LoVo (cell line): ENCODE measurements at regions not wholly inside any gene's neighbourhood (a gene's known extent, or its start where the extent isn't known, plus 50 kb on each side); places are given as distances from the start of the nearest gene placed in this dataset.
"Not testable (repeated sequence)": the region's sequence is repeated elsewhere in the genome, so short reads cannot be mapped to it uniquely, and the experiment has no call there.

Experiments used
- DNase-seq: peaks from one replicate; pipeline ENCODE4 v3.0.0-alpha.2; 2016; ENCODE audit warnings: low spot score

DNA sequence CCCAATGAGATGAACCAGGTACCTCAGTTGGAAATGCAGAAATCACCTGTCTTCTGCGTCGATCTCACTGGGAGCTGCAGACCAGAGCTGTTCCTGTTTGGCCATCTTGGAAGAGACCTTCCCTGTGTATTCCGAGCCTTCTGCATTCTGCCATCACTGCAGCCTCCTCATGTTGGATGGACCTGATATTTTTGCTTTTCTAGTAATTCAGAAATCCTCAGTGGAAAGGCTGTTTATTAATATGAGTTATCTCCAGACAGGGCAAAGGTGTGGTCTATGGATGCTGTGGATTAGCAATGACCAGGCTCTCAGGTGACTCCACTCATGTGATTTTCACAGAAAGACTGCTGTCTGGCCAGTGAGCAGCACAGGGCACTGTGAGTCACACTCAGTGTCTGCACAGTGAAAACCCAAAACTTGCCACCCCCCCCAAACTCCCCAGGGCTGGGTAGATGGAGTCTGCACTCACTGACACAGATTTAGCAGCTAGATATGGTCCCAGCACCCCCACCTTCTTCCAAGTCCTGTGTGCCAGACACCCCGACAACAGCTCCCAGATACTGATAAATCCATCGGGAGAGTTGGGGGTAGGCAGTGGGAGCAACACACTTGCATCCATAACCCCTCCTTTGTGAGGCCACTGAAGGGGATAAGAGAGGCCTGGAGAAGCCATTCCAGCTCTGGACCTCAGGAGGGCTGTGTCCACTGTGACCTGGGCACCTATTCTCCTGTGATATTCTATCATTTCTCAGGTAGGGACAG, 75.2 kb upstream of the TOP3B start:
- DNase-seq: no peak

DNA sequence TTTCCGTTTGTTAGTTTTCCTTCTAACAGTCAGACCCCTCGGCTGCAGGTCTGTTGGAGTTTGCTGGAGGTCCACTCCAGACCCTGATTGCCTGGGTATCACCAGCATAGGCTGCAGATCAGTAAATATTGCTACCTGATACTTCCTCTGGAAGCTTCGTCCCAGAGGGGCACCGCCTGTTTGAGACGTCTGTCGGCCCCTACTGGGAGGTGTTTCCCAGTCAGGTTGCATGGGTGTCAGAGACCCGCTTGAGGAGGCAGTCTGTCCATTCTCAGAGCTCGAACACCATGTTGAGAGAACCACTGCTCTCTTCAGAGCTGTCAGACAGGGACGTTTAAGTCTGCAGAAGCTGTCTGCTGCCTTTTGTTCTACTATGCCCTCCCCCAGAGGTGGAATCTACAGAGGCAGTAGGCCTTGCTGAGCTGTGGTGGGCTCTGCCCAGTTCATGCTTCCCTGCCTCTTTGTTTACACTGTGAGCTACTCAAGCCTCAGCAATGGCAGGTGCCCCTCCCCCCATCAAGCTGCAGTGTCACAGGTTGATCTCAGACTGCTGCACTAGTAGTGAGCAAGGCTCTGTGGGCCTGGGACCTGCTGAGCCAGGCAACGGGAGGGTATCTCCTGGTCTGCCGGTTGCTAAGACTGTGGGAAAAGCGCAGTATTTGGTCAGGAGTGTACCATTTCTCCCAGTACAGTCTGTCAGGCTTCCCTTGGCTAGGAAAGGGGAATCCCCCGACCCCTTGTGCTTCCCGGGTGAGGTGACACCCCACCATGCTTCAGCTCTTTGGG, 74.4 kb upstream of the TOP3B start:
- DNase-seq: not testable (repeated sequence)

DNA sequence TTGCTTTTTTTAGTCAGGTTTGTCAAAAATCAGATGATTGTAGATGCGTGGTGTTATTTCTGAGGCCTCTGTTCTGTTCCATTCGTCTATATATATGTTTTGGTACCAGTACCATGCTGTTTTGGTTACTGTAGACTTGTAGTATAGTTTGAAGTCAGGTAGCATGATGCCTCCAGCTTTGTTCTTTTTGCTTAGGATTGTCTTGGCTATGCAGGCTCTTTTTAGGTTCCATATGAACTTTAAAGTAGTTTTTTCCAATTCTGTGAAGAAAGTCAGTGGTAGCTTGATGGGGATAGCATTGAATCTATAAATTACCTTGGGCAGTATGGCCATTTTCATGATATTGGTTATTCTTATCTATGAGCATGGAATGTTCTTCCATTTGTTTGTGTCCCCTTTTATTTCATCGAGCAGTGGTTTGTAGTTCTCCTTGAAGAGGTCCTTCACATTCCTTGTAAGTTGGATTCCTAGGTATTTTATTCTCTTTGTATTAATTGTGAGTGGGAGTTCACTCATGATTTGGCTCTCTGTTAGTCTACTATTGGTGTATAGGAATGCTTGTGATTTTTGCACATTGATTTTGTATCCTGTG, 70.1 kb upstream of the TOP3B start:
- DNase-seq: not testable (repeated sequence)

DNA sequence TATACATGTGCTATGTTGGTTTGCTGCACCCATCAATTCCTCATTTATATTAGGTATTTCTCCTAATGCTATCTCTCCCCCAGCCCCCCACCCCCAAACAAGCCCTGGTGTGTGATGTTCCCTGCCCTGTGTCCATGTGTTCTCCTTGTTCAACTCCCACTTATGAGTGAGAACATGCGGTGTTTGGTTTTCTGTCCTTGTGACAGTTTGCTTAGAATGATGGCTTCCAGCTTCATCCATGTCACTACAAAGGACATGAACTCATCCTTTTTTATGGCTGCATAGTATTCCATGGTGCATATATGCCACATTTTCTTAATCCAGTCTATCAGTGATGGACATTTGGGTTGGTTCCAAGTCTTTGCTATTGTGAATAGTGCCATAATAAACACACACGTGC, 68.4 kb upstream of the TOP3B start:
- DNase-seq: not testable (repeated sequence)

DNA sequence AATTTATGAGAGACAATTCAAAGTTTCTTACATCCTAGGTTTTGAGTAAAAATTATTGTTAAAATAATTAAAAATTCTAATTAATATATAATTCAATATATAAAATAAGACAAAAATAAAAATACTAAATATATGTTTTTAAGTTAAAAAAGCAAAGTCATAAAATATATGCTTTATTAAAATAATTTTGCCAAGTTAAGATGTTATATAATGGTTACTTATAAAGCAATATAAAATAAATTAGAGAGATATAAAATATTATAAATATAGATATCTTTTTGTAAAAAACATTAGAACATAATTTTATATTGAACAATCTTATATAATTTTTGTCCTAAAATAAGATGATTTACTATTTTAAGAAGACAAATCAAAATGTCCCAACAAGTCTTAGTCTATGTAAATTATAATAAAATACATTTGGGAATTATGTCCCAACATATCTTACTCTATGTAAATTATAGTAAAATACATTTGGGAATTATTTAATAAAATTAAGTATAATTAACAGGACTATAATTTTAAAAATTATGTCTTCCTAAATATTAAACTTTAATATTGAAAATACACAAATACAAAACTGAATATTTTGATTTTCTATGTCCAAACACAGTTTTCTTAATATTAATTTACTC, 67.7 kb upstream of the TOP3B start:
- no peak for DNase-seq

DNA sequence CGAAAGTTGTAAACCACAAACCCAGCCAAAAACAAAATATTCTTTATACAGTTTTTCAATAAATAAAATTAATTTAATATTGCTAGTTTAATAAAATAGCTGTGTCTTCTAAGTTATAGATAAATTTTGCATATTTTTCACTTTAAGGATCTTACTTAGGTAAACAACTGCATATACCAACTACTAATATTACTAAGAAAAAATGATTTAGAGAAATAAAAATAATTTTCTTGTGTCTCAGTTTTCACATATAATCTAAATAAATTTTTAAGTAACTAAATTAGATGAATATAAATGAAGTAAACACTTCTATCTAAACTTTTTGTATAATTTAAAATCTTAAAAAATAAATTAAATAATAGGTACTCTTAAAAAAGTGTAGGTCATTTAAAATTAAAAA, 67.1 kb upstream of the TOP3B start:
- DNase-seq: no peak

DNA sequence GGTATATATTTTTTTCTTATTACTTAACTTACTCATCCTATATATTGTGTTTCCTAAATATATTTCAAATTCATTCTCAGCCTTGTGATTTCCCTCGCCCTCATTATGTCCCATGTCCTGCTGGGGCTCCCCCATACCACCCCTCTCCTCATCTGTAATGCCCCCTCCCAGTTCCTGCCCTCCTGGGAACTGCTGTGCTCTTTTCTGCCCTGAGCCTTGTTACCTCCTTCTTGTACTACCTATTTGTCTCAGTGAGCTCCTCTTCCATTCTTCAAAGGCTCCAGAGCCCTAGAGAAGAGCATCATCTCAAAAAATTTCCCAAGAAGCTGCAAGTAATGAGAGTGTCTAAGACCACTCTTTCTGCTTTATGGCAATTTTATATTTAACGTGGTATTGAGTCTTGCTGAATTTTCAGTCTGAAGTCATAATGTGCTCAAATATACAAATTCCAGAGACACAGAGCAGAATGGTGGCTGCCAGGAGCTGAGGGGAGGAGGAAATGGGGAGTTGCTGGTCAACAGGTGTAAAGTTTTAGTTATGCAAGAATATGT, 66.5 kb upstream of the TOP3B start:
- DNase-seq: no peak

DNA sequence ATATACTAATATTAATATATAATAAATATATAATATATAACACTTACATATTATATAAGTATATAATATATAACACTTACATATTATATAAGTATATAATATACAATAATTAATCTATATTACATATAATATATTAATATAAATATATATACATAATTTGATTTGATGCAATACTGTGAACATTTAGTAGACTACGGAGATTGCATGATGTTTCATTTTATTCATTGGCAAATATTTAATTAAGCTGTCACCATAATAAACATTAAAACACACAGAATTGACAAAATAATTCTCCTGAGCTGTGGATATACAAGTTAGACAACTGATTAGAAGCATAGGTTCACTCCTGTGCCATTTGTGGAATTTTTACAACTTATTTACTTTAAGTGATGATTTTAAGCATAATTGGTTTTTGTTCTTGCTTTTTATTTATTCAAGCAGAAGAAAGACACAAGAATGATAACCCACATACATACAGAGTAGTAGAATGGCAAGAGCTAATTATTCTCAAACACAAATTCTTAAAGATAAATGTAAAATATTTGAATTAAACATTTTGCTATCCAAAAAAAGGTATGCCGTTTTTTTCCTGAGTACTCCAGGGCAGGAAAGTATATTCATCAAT, 65.8 kb upstream of the TOP3B start:
- no peak for DNase-seq

DNA sequence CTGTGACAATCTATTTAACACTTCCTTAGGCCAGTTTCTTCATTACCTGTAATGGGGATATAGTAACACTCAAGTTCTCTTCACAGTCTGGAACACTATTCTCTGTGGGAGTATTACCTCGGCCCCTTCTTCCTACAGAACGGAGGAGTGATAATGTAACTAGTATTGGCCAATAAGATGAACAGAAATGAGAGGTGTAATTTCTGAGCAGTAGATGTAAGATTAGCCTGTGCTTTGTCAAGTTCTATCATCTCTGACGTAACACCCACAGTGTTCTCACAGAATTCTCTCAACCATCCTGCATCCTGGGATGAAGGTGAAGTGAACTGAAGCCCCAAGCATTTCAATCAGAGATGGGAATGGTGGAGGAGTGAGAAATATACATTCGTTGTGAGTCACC, 65.2 kb upstream of the TOP3B start:
- no peak for DNase-seq

DNA sequence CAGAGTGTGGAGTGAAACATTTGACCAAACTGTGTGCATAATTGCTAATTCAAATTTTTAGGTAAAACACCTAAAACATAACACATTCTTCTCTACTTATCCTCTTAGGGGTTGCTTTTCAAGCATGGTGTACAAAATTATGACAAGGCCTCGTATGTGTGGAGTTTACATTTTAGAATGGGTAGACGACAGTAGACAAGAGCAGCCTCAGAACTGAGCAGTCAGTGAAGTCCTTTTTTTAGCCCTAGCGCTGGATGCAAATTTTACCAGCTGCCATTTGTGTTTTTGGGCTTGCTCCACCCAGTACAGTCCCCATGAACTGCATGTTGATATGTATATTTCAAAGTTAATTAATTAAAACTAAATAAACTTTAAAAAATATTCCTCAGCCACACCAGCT, 64.7 kb upstream of the TOP3B start:
- no peak for DNase-seq

DNA sequence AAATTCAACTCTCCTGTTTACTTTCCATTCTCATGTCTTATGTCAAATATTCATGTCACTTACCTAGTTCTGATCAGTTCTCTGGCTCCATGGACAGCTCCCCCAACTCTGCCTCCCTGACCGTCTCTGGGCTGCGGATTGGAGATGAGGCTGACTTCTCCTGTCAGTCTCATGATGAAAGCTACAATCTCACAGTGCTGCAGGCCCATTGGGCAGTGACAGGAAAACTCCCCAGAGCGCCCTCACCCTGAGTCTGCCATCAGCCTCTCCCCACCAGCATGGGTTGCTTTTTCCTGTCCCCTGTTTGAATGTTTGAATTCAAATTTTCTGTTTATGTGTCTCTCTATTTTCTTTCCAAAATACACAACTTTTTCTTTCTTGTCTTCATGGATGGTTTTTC, 63.8 kb upstream of the TOP3B start:
- no peak for DNase-seq

DNA sequence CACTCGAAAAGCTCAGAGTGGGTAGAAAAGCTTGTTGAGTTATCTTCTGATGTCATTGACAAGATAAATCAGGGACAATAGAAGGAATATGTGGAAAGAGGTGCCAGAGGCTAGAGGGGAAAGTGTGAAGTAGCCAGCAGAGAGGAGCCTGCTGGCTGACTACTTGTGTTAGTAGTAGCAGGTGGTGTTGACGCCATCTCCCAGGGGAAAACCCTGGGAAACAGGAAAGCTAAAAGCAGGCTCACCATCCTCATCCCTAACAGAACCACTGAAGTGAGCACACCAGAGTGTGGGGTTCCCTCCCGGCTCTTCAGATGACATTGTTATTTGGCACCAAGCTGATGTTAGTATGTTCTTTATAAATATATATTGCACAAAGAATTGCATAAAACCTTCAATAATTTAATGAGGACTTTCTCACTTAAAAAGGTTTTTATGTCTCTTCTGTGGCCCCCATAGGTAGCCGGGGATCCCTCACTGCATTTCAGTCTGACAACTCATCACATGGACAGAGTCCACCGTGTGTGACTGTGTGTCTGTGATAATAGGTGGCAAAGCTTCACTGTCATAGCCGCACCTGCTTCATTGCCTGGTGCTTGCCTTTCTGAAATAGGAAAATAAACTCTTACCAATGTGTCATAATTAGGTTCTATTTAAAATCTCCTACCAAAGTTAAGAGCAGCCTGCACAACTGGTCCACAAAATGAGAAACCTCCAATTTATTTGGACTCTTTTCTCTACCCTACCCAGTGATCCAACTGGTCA, 63.2 kb upstream of the TOP3B start:
- DNase-seq: no peak

DNA sequence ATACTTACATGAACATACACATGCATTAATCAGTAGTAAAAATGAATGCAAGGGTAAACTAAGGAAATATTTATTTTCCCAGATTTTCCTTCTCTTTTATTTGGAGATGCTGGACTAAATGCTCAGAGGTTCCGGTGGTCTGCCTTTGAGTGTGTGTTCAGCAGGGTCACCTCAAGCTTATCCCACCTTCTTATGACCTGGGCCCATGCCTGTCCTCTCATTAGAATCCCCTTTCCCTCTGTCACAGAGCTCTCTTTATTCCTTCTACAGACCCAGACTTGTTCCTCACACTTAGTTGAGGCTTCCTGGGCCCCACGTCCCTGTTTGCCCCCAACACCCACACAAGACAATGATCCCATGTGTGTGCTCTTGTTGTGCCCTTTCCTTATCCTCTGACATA, 61.6 kb upstream of the TOP3B start:
- DNase-seq: no peak

DNA sequence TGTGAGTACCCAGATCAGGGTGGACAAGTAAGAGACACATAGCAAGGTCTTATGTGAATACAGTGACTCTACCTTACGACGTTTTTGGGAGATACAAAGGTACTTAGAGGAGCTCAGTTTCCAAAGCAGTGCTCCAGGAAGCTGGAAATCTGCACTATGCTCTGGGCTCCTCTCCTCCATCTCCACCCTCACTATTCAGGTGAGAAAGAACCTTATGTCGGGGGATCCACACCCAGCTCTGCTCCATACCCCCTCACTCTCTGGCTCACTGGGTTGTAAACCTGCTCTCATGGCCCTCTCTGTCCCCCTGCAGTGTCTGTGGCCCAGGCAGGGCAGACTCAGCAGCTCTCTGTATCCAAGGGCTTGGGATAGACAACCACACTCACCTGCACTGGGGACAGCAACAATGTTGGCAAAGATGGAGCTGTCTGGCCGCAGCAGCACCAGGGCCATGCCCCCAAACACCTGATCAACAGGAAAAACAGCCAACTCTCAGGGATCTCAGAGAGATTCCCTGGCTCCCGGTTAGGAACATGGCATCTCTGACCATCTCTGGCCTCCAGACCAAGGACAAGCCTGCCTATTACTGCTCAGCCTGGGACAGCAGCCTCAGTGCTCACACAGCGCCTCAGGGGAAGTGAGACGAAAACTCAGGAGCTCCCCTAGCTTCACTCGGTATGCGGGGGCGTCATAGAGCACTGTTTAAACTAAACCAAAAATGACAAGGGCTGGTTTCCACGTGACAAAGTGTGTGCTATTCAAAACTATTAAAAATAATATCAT, 60.9 kb upstream of the TOP3B start:
- DNase-seq: no peak

DNA sequence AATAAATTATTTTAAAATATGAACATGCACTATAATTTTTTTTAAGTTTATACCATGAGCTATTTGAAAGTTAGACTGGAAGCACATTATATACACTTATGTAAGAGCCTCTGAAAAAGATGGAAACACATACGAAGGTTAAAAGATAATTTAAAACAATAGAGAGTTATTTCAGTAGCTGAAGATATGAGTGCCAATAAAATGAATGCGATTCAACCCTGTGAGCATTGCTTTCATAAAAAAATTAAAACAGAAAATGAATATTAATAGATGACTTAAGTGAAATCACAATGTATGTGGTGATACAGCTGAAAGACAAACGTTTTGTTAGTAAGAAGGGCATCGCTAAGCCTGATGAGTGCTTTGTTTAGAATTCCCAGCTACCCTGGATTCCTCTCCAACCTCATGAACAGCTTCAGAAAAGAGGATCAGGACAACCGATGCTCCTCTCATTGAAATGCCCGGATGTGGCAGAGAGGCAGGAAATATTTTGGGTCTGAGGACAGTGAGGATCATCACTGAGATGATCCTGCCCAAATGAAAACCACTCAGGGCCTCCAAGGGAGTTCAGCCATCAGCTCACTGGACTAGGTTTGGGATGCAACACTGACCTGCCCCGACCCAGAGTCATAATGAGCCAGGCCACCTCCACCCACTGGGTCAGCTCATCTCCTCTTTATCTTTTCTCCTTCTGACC, 60.2 kb upstream of the TOP3B start:
- DNase-seq: no peak

DNA sequence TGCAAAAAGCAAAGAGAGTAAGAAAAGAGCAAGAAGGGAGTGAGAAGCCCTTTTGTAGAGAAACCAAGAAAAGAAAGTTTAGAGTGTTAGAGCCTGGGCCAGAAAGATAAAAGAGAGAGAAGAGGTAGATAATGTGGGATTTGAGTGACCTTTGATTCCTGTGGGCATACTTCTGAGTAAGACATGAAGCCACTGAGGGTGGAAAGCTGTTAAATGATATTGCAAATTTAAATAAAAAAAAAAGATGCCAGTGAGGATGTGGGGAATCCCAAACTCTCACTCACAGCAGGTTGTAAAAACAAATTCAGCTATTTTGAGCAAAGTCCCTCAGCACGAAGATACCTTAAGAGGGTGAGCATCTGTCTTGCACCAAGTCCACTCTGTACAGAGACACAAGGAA, 59.4 kb upstream of the TOP3B start:
- DNase-seq: no peak

DNA sequence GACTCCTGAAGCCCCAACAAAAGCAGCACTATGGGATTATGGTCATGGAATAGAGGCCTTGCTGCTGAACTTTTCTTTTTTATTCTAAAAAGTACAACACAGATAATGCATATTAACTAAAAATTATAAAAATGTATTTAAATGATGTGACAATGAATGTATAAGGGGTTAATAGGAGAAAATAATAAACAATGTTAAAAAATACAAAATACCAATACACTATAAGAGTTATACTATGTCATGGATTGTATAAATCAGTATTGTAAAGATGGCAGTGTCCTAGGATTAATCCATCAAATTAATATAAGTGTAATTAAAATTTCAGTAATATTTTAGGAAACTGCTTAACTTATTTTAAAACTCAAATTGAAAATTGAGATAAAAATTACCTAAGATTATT, 58.3 kb upstream of the TOP3B start:
- no peak for DNase-seq

DNA sequence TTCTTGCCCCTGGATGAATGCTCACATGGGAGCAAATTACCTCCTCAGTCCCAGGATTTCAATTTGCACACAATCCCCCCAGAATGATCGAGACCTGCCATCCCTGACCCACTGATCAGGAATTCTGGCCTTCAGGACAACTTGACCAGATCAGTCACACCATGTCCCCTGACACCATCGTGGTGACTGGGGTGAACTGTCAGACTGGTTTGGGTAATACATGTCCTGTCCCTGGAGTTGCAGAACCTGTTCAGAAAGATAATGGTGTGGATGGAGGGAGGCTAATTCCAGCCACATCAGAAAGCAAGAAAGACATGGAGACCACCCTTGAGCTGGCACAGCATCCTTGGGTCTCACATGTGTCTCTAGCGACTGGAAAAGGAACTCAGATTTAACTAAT, 57.9 kb upstream of the TOP3B start:
- no peak for DNase-seq

DNA sequence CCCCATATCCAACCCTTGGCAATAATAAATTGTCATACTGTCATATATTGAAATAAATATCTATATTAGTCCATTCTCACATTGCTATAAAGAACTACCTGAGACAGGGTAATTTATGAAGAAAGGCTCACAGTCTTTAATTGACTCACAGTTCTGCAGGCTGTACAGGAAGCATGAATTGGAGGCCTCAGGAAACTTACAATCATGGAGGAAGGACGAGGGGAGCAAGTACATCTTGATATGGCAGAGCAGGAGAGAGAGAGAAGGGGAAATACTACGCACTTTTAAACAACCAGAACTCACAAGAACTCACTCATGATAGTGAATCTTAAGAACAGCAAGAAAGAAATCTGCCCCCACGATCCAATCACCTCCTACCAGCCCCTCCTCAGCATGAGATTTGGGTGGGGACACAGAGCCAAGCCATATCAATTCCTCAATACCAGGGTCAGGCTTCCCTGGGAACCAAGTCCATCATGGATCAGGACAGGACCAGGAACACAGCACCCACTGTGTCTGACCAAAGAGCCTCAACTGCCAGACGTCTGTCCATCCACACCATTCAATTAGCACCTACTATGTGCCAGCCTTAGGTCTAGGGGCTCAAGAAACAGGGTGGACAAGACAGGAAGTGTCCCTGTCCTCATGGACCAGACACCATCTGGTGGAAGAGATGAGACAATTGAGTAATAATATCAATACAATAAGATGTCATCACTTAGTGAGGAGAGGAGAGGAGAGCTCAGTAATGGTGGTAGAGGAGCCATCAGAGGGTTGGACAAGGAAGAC, 56.9 kb upstream of the TOP3B start:
- DNase-seq: no peak
